ENCODE measurements at regions not wholly inside any gene's neighbourhood (a gene's known extent, or its start where the extent isn't known, plus 50 kb on each side); places are given as distances from the start of the nearest gene placed in this dataset.

GRCh38 chr16:64362193-64362592 lies 759.7 kb downstream of the CDH11 start:
- Histone ChIP-seq H3K79me2 (ENCODE audit: control insufficient read depth, insufficient read depth, low read length) (no peaks in the 10 kb centered on the region), H3K9ac (ENCODE audit: control insufficient read depth, extremely low read depth, insufficient read depth, low read length) (no peak overlapping the region), H3K4me1 (ENCODE audit: control insufficient read depth, extremely low read depth, insufficient read depth, low read length) (no peaks in the 10 kb centered on the region), H3K36me3 (ENCODE audit: control insufficient read depth in 2 of 2, extremely low read depth in 1 of 2, insufficient read depth in 2 of 2, low read length in 2 of 2) (no peaks in the 10 kb centered on the region), H3K27me3 (ENCODE audit: control insufficient read depth, extremely low read depth, insufficient read depth, low read length) (no peaks in the 10 kb centered on the region), H3K27ac (ENCODE audit: control insufficient read depth, insufficient read depth, low read length) (no peak overlapping the region), H3K9me3 (ENCODE audit: control insufficient read depth, low read depth, low read length) (no peaks in the 10 kb centered on the region), H4K20me1 (ENCODE audit: control insufficient read depth, extremely low read depth, insufficient read depth, low read length) (no peaks in the 10 kb centered on the region), H2AFZ (ENCODE audit: control insufficient read depth, low read length) (no peak overlapping the region), H3K4me3 (ENCODE audit: control insufficient read depth in 2 of 3, extremely low read depth in 1 of 3, insufficient read depth in 2 of 3, low read depth in 1 of 3, low read length in 3 of 3) (no peak overlapping the region), H3K9me1 (ENCODE audit: control insufficient read depth, extremely low read depth, insufficient read depth, low read length) (no peaks in the 10 kb centered on the region), H3K4me2 (ENCODE audit: control insufficient read depth, extremely low read depth, insufficient read depth, low read depth, low read length) (no peak overlapping the region)
- no peak for FAIRE-seq
- no peak for DNase-seq (ENCODE audit: low read depth, low spot score)
- TF ChIP-seq CTCF (optimal IDR thresholded peaks at IDR 0.05 in 1 of 3, IDR thresholded peaks at IDR 0.05 in 1 of 3, conservative IDR thresholded peaks at IDR 0.05 in 1 of 3; ENCODE audit: extremely low read depth in 1 of 3, insufficient read depth in 2 of 3, low read length in 3 of 3) (no peak), EZH2 (IDR thresholded peaks at IDR 0.05; ENCODE audit: low read length) (no peak)
- dilution Hi-C loops (cut with MboI; ENCODE audit: extremely low pct_ligation_motif_present, low sequenced_read_pairs), result no loop called here

- Histone ChIP-seq H2AFZ (ENCODE audit: control insufficient read depth, low read length) (no peak overlapping the region), H3K27ac (ENCODE audit: control insufficient read depth, insufficient read depth, low read length) (no peak overlapping the region), H4K20me1 (ENCODE audit: control insufficient read depth, extremely low read depth, insufficient read depth, low read length) (no peaks in the 10 kb centered on the region), H3K36me3 (ENCODE audit: control insufficient read depth in 2 of 2, extremely low read depth in 1 of 2, insufficient read depth in 2 of 2, low read length in 2 of 2) (no peaks in the 10 kb centered on the region), H3K4me2 (ENCODE audit: control insufficient read depth, extremely low read depth, insufficient read depth, low read depth, low read length) (no peak overlapping the region), H3K27me3 (ENCODE audit: control insufficient read depth, extremely low read depth, insufficient read depth, low read length) (no peaks in the 10 kb centered on the region), H3K79me2 (ENCODE audit: control insufficient read depth, insufficient read depth, low read length) (no peaks in the 10 kb centered on the region), H3K4me1 (ENCODE audit: control insufficient read depth, extremely low read depth, insufficient read depth, low read length) (no peaks in the 10 kb centered on the region), H3K9me3 (ENCODE audit: control insufficient read depth, low read depth, low read length) (no peaks in the 10 kb centered on the region), H3K4me3 (ENCODE audit: control insufficient read depth in 2 of 3, extremely low read depth in 1 of 3, insufficient read depth in 2 of 3, low read depth in 1 of 3, low read length in 3 of 3) (no peak overlapping the region), H3K9ac (ENCODE audit: control insufficient read depth, extremely low read depth, insufficient read depth, low read length) (no peak overlapping the region), H3K9me1 (ENCODE audit: control insufficient read depth, extremely low read depth, insufficient read depth, low read length) (no peaks in the 10 kb centered on the region)
- TF ChIP-seq EZH2 (IDR thresholded peaks at IDR 0.05; ENCODE audit: low read length), result no peak
- no peak for TF ChIP-seq CTCF (optimal IDR thresholded peaks at IDR 0.05 in 1 of 3, IDR thresholded peaks at IDR 0.05 in 1 of 3, conservative IDR thresholded peaks at IDR 0.05 in 1 of 3; ENCODE audit: extremely low read depth in 1 of 3, insufficient read depth in 2 of 3, low read length in 3 of 3)
- DNase-seq (ENCODE audit: low read depth, low spot score), result no peak
- FAIRE-seq, result no peak
- dilution Hi-C loops (cut with MboI; ENCODE audit: extremely low pct_ligation_motif_present, low sequenced_read_pairs), result no loop called here
Measured at GRCh38 chr16:64361753-64362152, 760.1 kb downstream of the CDH11 start.

Measured in keratinocyte (primary cell).